Retina (tissue), 1 donor: ENCODE measurements at regions not wholly inside any gene's neighbourhood (a gene's known extent, or its start where the extent isn't known, plus 50 kb on each side); places are given as distances from the start of the nearest gene placed in this dataset.
"Not testable (repeated sequence)": the region's sequence is repeated elsewhere in the genome, so short reads cannot be mapped to it uniquely, and the experiment has no call there.

ENCODE experiments used
- DNase-seq: peaks from one replicate; pipeline ENCODE4 v3.0.0-alpha.2; 2016

DNA sequence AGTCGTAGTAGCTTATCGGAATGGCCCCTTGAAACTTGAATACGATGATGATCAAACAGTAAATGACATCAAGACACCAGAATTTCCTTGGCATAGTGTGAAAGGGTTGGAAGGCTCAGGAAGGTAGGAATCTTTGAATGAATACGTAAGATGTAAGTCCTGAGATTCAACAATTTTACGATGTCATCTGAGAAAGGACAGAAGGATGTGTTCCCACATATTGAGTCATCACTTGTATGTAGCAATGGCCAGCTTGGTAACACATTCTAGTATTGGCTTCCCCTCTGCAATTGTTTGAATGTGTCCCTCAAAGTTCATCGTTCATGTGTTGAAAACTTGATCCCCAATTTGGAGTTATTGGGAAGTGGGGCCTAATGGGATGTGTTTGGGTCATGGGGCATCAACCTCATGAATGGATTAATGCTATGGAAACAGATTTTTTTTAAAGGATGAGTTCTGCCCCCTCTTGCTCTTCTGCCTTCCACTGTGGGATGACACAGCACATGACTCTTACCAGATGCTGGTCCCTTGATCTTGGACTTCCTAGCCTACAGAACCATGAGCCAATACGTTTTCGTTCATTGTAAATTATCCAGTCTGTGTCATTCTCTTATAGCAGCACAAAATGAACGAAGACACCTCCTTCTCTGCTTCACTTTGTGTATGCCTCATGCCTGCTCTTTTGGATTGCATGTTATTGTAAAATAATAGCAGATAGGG lies 284.6 kb downstream of the BCAT1 start:
- no peak for DNase-seq

GRCh38 chr12:24661657-24662096 lies 287.2 kb downstream of the BCAT1 start:
- no peak for DNase-seq

DNA sequence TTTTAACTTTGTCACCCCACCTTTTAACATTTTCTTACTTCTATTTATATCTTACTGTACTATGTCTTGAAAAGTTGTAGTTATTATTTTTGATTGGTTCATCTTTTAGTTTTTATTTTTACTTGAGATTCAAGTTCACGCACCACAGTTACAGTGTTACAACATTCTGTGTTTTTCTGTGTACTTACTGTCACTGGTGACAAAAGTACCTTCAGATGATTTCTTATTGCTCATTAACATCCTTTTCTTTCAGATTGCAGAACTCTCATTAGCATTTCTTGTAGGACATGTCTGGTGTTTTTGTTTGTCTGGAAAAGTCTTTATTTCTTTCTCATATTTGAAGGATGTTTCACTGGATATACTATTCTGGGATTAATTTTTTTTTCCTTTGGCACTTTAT lies 289.9 kb downstream of the BCAT1 start:
- no peak for DNase-seq

GRCh38 chr12:24654344-24654743 lies 294.6 kb downstream of the BCAT1 start:
- not testable (repeated sequence) for DNase-seq

GRCh38 chr12:24649634-24650033 lies 299.3 kb downstream of the BCAT1 start:
- DNase-seq = no peak

DNA sequence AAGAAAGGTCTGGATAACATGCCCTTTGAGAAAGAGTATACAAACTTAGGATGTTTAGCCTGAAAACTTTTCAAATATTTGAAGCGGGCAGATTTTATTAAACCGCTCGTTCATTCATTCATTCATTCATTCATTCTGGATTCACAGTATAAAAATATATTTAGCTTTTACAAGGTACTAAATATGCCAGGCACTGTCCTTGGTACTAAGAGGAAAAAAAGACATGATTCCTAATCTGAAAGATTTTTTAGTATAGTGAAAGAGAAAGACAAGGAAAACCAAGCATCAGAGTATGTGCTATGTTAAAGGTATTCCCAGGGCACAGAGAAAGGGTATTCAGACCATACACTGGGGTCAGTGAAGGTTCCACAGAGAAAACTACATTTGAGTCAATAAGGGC lies 299.7 kb downstream of the BCAT1 start:
- no peak for DNase-seq

- no peak for DNase-seq
These were observed 303.6 kb downstream of the BCAT1 start for GRCh38 chr12:24645254-24645653.

DNA sequence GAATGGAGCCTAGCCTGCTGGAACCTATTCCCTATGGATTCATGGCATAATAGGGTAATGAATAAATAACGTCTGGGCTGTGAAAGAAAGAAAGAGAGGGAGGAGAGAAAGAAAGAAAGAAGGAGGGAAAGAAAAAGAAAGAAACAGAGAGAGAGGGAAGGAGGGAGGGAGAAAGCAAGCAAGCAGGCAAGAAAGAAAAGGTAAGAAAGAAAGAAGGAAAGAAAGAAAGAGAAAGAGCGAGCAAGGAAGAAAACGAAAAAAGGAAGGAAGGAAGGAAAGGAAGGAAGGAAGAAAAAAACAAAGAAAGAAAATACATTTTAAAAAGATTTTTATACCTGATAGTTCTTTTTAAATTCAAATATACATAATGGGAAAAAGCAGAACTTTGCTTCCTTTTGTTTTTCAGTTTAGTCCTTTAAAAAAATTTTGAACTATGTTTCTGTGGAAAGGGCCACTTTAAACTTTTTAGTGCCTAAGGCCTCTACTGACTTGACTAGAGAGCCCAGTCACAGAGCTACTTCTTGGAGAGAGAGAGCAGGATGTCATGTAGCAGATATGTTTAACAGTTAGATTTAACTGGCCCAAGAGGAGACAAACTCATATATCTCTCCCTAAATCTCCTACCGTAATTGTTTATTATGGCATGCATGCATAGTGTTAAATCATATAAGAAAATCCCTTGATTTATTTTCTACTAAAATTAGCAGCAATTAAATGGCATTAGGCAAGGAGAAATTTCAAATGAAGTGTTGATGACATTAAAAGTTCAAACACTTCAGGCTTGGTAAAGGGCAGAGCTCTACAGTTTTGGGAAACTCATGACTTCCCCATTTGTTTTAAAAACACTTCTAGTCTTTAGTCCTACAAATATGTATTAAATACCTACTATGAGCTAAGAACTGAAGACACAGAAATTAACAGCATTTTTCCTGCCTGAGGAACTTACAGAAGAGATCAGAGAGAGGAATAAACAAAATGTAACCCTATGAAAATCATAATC lies 305.5 kb downstream of the BCAT1 start:
- DNase-seq = no peak

- DNase-seq = no peak
These were observed 309.3 kb downstream of the BCAT1 start for GRCh38 chr12:24639641-24640040.

DNA sequence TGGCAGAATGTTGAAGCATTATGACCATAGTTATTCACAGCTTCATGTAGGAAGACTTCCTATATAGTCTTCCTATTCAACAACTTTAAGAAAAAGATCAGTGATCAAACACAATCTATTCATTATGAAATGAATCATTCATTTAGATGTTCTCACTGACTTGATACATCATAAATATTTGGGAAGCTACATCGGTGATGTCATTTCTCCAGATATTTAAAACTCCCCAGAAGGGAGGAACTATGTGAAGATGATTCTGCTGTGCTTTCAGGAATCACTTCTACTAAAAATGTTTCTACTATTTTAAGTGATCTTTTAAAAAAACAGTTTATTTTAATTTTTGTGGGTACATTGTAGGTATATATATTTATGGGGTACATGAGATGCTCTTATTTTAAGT lies 316.4 kb downstream of the BCAT1 start:
- DNase-seq = no peak

DNA sequence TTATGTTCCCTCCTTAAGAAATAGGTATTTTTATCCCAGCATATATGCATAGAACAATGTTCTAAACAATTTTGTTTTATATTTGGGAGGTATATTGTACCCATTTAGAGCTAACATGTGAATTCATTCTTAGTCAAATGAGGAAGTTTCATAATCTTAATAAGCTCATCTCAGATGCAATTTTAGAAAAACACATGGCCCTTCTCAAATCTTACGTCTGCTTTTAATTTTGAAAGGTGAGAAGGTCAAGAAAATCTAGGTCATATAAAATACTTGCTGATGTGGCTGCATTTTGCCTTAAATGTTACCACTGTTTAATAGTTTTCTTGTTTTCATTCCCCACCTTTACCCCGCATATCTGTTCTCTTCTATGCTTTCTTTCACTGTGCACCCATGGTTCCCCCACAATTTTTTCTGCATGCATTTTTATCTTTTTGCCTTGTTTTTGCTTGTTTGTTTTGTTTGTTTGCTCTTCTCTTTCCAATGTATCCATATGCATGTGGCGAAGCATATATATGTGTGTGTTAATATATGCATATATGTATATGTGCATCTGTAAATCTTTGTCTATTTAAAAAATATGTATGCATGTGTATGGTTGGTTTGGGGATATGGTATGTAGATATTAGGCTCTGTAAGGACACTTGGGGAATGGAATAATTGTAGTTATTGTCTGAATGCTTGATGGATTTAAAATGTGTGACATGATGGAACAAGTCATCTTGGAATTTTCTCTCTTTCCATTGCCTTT lies 317.1 kb downstream of the BCAT1 start:
- DNase-seq = no peak

GRCh38 chr12:24630856-24631255 lies 318.0 kb downstream of the BCAT1 start:
- no peak for DNase-seq

- DNase-seq = no peak
These were observed 318.5 kb downstream of the BCAT1 start for GRCh38 chr12:24630446-24630845.

- DNase-seq = no peak
These were observed 323.8 kb downstream of the BCAT1 start for GRCh38 chr12:24625103-24625502.

DNA sequence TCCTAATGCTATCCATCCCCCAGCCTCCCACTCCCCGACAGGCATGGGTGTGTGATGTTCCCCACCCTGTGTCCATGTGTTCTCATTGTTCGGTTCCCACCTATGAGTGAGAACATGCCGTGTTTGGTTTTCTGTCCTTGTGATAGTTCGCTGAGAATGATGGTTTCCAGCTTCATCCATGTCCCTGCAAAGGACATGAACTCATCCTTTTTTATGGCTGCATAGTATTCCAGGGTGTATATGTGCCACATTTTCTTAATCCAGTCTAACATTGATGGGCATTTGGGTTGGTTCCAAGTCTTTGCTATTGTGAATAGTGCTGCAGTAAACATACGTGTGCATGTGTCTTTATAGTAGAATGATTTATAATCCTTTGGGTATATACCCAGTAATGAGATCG lies 328.9 kb downstream of the BCAT1 start:
- not testable (repeated sequence) for DNase-seq

DNA sequence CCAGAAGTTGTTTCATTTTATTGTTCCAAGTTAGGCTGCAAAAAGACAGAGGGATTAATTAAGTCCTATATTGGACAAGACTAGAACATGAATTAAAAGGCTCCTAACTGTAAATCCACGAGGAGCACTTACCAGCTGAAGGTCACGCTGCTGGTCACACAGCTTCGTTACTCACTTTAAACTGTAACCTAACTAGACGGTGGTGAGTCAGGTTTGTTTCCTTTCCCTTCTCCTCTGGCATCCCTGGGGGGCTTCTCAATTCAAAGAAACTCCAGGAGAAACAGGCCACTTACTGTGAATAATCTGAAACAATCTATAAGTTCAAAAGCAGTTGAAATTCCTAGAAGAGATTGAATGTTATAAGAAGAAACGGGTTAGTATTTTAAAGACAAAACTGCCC lies 331.4 kb downstream of the BCAT1 start:
- DNase-seq = peak; percentile 4

DNA sequence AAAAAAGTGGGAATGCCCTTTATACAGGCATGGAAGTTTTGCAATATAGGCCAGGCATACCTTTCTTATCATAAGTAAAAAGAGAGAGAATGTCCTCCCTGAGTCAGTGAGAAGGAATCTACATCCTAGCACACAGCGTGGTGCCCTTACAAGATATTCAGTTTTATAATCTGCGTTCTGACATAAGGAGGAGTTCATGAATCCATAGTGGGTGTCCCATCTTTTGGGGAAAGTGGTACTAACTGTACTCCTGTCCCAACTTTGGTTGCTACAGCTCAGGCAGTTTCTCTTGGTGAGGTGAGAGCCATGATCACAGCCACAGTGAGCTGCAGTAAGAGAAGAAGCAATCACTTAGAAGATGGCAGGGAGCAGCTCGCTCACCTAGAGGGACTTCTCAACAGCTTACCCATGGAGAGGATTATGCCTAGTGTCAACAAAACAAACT lies 332.9 kb downstream of the BCAT1 start:
- DNase-seq = no peak

DNA sequence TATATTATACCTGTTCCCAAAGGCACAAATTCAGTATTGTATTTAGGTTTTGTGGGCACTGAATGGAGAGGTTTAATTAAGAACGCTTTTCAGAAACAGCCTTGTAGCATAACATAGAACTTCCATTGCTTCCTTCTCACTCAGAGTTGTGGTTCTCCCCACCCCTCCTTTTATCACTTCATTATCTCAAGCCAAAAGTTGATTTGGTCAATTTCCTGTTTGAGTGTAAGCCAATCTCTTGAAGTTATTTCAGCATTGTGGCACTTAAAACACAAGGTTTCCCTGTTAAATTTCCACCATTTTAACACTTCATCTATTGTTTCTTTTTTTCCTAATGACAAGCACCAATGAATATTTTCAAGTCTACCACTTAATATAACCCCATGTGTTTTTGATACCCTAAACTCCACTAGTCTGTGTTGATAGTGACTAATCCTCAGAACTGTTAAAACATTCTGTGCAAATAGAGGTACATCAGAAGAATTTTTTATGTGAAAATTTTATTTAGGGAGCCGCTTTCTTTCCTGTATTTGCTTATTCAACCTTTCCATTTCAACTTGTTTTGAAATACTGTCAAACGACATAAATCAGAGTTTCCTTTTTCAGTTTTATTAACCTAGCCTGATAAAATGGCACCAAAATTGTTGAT lies 340.1 kb downstream of the BCAT1 start:
- DNase-seq = no peak

GRCh38 chr12:24608108-24608507 lies 340.8 kb downstream of the BCAT1 start:
- DNase-seq = no peak

GRCh38 chr12:24605916-24606315 lies 343.0 kb downstream of the BCAT1 start:
- no peak for DNase-seq

DNA sequence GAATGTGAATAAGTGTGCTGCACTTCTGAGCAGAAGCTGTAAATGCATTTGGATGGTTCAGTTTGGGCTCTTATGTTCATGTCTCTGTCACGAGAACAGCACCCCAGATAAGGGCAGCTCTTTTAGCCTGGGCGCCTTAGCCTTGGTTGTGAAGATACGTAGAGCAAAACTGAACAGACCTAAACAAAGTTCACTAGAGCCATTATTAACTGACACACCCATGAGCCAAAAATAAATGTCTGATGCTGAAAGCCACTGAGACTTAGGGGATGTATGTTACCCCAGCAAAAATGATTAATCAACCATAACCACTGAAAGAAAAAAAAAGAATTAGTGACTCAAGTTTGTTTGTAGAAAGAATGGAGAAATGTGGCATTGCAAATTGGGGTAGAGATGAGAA lies 343.4 kb downstream of the BCAT1 start:
- no peak for DNase-seq

DNA sequence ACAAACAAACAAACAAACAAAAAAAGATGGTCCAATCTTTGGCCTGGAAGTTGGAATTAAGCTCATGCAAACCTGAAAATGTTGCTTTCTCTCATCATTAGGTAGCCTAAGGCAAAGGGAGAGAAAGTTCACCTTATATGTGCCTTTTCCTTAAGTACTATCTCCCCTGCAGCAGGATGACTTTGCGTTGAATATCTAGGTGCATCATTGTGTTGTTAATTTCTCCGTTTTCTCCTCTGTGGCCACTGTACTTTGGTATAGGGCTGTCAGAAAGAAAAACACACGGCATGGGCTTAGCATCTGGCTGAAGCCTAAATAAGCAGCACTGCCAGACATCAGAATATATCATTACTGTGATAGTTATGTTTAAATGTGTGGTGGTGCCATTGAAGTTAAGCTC lies 345.5 kb downstream of the BCAT1 start:
- DNase-seq = no peak

- no peak for DNase-seq
These were observed 347.9 kb downstream of the BCAT1 start for GRCh38 chr12:24600996-24601395.
